ENCODE measurements at regions not wholly inside any gene's neighbourhood (a gene's known extent, or its start where the extent isn't known, plus 50 kb on each side); places are given as distances from the start of the nearest gene placed in this dataset.

GRCh38 chr2:216920937-216921456 is 61.1 kb upstream of the TNP1 start:
- Mint-ChIP-seq H3K4me1 (no peaks in the 10 kb centered on the region), H3K4me3 (no peak overlapping the region), H3K27ac (no peak overlapping the region), H3K9me3 (no peaks in the 10 kb centered on the region), H3K27me3 (peaks cover 2% of the 10 kb centered on the region), H3K36me3 (ENCODE audit: low read depth) (no peaks in the 10 kb centered on the region)
- ATAC-seq (ENCODE audit: low read depth) (no peak), DNase-seq (no peak)
- no peak for TF ChIP-seq CTCF (IDR thresholded peaks at IDR 0.05)
- ChIA-PET CTCF (no interaction called here), POLR2A (no interaction called here)
- intact Hi-C loops (cut with micrococcal nuclease): no loop called here

GRCh38 chr2:216920143-216920876 is 60.4 kb upstream of the TNP1 start:
- Mint-ChIP-seq H3K9me3 (no peaks in the 10 kb centered on the region), H3K36me3 (ENCODE audit: low read depth) (no peaks in the 10 kb centered on the region), H3K27ac (no peak overlapping the region), H3K4me1 (no peaks in the 10 kb centered on the region), H3K27me3 (peaks cover 3% of the 10 kb centered on the region), H3K4me3 (no peak overlapping the region)
- no peak for TF ChIP-seq CTCF (IDR thresholded peaks at IDR 0.05)
- ChIA-PET CTCF (no interaction called here), POLR2A (no interaction called here)
- DNase-seq (no peak), ATAC-seq (ENCODE audit: low read depth) (no peak)
- intact Hi-C loops (cut with micrococcal nuclease): no loop called here

GRCh38 chr2:216918088-216918680 is 58.3 kb upstream of the TNP1 start:
- Mint-ChIP-seq H3K4me1 (no peaks in the 10 kb centered on the region), H3K36me3 (ENCODE audit: low read depth) (no peaks in the 10 kb centered on the region), H3K27ac (no peak overlapping the region), H3K9me3 (no peaks in the 10 kb centered on the region), H3K27me3 (peaks cover 6% of the 10 kb centered on the region), H3K4me3 (no peak overlapping the region)
- no peak for ATAC-seq (ENCODE audit: low read depth)
- TF ChIP-seq CTCF (IDR thresholded peaks at IDR 0.05): no peak
- POLR2A ChIA-PET: no interaction called here
- DNase-seq: no peak
- CTCF ChIA-PET: no interaction called here
- intact Hi-C loops (cut with micrococcal nuclease): no loop called here

GRCh38 chr2:216916956-216917650 is 57.2 kb upstream of the TNP1 start:
- no peak overlapping the region for H3K4me3 Mint-ChIP-seq

More at GRCh38 chr2:216916956-216917650, 57.2 kb upstream of the TNP1 start:
- Mint-ChIP-seq H3K4me1 (no peaks in the 10 kb centered on the region), H3K36me3 (ENCODE audit: low read depth) (no peaks in the 10 kb centered on the region), H3K9me3 (no peaks in the 10 kb centered on the region), H3K27ac (no peak overlapping the region), H3K27me3 (peaks cover 6% of the 10 kb centered on the region)
- ChIA-PET POLR2A (no interaction called here), CTCF (no interaction called here)
- TF ChIP-seq CTCF (IDR thresholded peaks at IDR 0.05): no peak
- ATAC-seq (ENCODE audit: low read depth) (no peak), DNase-seq (no peak)
- intact Hi-C loops (cut with micrococcal nuclease): no loop called here

Measured in activated B cell treated with CpG ODN at 0.5 μM for 24 hours (primary cell).